ENCODE measurements at regions not wholly inside any gene's neighbourhood (a gene's known extent, or its start where the extent isn't known, plus 50 kb on each side); places are given as distances from the start of the nearest gene placed in this dataset.
"Not testable (repeated sequence)": the region's sequence is repeated elsewhere in the genome, so short reads cannot be mapped to it uniquely, and the experiment has no call there.

GRCh38 chr17:18546514-18547398 lies 70.2 kb downstream of the LGALS9C start:
- H3K9me3 ChIP-seq (ENCODE audit: insufficient read depth, low read depth); H3F3A ChIP-seq (ENCODE audit: insufficient read depth, low read depth); H4K20me1 ChIP-seq (ENCODE audit: insufficient read depth): not testable (repeated sequence)

DNA sequence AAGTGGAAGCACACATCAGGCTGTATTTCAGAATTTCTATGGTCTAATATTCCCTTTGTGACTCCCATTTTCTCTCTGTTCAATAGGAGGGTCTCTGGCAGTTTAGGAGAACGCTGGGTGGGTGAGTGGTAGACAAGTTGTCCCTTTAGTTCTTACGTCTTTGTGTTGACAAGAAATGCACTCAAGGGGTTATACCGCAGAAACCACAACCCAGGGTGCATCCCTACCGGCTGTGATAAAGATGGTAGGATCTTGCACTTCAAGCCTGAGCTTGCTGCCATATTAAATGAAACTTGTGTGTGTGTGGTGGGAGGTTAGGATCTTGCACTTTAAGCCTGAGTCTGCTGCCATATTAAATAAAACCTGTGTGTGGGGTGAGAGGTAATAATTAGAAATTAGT lies 80.5 kb downstream of the LGALS9C start:
- H4K20me1 ChIP-seq (ENCODE audit: insufficient read depth); H3K9me2 ChIP-seq (ENCODE audit: insufficient read depth); H3K4me1 ChIP-seq (replicated peaks; ENCODE audit: insufficient read depth); H3K79me2 ChIP-seq (ENCODE audit: low read depth); H3K27ac ChIP-seq; DNase-seq; BruUV-seq (replicated peaks); H3K4me2 ChIP-seq; intact Hi-C loops (cut with micrococcal nuclease; ENCODE audit: unreplicated experiment); H3F3A ChIP-seq (ENCODE audit: insufficient read depth, low read depth); H3K4me3 ChIP-seq; H3K36me3 ChIP-seq (ENCODE audit: low read depth); H3K9me3 ChIP-seq (ENCODE audit: insufficient read depth, low read depth); H3K27me3 ChIP-seq (ENCODE audit: insufficient read depth, low read depth); POLR2A ChIA-PET (ENCODE audit: unreplicated experiment); H2AFZ ChIP-seq; CTCF ChIA-PET: not testable (repeated sequence)

More at GRCh38 chr17:18546514-18547398, 70.2 kb downstream of the LGALS9C start:
- H3K79me2 ChIP-seq (ENCODE audit: low read depth); POLR2A ChIA-PET (ENCODE audit: unreplicated experiment); H2AFZ ChIP-seq; H3K4me1 ChIP-seq (replicated peaks; ENCODE audit: insufficient read depth); H3K27me3 ChIP-seq (ENCODE audit: insufficient read depth, low read depth); H3K36me3 ChIP-seq (ENCODE audit: low read depth); H3K27ac ChIP-seq; H3K4me3 ChIP-seq; H3K4me2 ChIP-seq; BruUV-seq (replicated peaks); DNase-seq; intact Hi-C loops (cut with micrococcal nuclease; ENCODE audit: unreplicated experiment); CTCF ChIA-PET; H3K9me2 ChIP-seq (ENCODE audit: insufficient read depth): not testable (repeated sequence)

- H2AFZ ChIP-seq; H3K9me3 ChIP-seq (ENCODE audit: insufficient read depth, low read depth); H3K36me3 ChIP-seq (ENCODE audit: low read depth); H4K20me1 ChIP-seq (ENCODE audit: insufficient read depth); CTCF ChIA-PET; POLR2A ChIA-PET (ENCODE audit: unreplicated experiment); H3K9me2 ChIP-seq (ENCODE audit: insufficient read depth); intact Hi-C loops (cut with micrococcal nuclease; ENCODE audit: unreplicated experiment); H3K27ac ChIP-seq; H3F3A ChIP-seq (ENCODE audit: insufficient read depth, low read depth); H3K4me1 ChIP-seq (replicated peaks; ENCODE audit: insufficient read depth); H3K4me3 ChIP-seq; H3K27me3 ChIP-seq (ENCODE audit: insufficient read depth, low read depth); BruUV-seq (replicated peaks); H3K79me2 ChIP-seq (ENCODE audit: low read depth); H3K4me2 ChIP-seq: not testable (repeated sequence)
- DNase-seq, result peak in 1 of 2 experiments; percentile 58
Measured at GRCh38 chr17:18563381-18564098, 80.7 kb downstream of the TBC1D28 start.

DNA sequence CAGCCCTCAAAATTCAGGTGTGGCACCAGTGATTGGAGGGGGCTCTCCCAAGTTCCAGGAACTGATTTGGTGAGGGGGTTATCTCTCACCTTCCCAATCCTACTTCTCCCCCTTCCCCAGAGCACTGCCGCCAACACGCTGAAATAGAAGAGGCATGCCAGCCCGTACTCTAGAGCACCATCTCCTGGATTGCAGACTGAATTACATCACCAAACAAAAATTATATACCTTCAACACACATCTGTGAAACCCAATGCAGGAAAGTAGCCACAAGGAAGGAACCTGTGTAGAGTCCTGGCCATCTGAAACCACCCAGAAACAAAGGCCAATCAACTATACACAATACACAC lies 80.1 kb downstream of the TBC1D28 start:
- H3K4me2 ChIP-seq; H3K4me3 ChIP-seq; H3K27me3 ChIP-seq (ENCODE audit: insufficient read depth, low read depth); CTCF ChIA-PET; POLR2A ChIA-PET (ENCODE audit: unreplicated experiment); H3K4me1 ChIP-seq (replicated peaks; ENCODE audit: insufficient read depth); H3K27ac ChIP-seq; H3F3A ChIP-seq (ENCODE audit: insufficient read depth, low read depth); BruUV-seq (replicated peaks); H3K79me2 ChIP-seq (ENCODE audit: low read depth); H3K9me3 ChIP-seq (ENCODE audit: insufficient read depth, low read depth); intact Hi-C loops (cut with micrococcal nuclease; ENCODE audit: unreplicated experiment); H2AFZ ChIP-seq; H4K20me1 ChIP-seq (ENCODE audit: insufficient read depth); H3K36me3 ChIP-seq (ENCODE audit: low read depth); H3K9me2 ChIP-seq (ENCODE audit: insufficient read depth): not testable (repeated sequence)
- peak in 1 of 2 experiments; percentile 23 for DNase-seq
- TF ChIP-seq, protein P1, sequence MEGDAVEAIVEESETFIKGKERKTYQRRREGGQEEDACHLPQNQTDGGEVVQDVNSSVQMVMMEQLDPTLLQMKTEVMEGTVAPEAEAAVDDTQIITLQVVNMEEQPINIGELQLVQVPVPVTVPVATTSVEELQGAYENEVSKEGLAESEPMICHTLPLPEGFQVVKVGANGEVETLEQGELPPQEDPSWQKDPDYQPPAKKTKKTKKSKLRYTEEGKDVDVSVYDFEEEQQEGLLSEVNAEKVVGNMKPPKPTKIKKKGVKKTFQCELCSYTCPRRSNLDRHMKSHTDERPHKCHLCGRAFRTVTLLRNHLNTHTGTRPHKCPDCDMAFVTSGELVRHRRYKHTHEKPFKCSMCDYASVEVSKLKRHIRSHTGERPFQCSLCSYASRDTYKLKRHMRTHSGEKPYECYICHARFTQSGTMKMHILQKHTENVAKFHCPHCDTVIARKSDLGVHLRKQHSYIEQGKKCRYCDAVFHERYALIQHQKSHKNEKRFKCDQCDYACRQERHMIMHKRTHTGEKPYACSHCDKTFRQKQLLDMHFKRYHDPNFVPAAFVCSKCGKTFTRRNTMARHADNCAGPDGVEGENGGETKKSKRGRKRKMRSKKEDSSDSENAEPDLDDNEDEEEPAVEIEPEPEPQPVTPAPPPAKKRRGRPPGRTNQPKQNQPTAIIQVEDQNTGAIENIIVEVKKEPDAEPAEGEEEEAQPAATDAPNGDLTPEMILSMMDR (conservative IDR thresholded peaks at IDR 0.05), result peak; percentile 58

- H3K79me2 ChIP-seq (ENCODE audit: low read depth); POLR2A ChIA-PET (ENCODE audit: unreplicated experiment); CTCF ChIA-PET; H3K27ac ChIP-seq; H2AFZ ChIP-seq; H3K9me3 ChIP-seq (ENCODE audit: insufficient read depth, low read depth); H3K4me3 ChIP-seq; H4K20me1 ChIP-seq (ENCODE audit: insufficient read depth); DNase-seq; H3K9me2 ChIP-seq (ENCODE audit: insufficient read depth); BruUV-seq (replicated peaks); intact Hi-C loops (cut with micrococcal nuclease; ENCODE audit: unreplicated experiment); H3K36me3 ChIP-seq (ENCODE audit: low read depth); H3K4me2 ChIP-seq; H3F3A ChIP-seq (ENCODE audit: insufficient read depth, low read depth); H3K27me3 ChIP-seq (ENCODE audit: insufficient read depth, low read depth): not testable (repeated sequence)
- H3K4me1 ChIP-seq (replicated peaks; ENCODE audit: insufficient read depth), result peaks cover 12% of the 10 kb centered on the region; the same call in 1 of the 2 replicates
Measured at GRCh38 chr17:18568108-18568995, 75.8 kb downstream of the TBC1D28 start.

GRCh38 chr17:18569489-18569913 lies 74.7 kb downstream of the TBC1D28 start:
- CTCF ChIA-PET, result interaction anchor here (0.6 kb wide), 1 partner anchor 117 kb away, joined by 3 read pairs; no protein-coding TSS in a partner anchor
- BruUV-seq (replicated peaks); H2AFZ ChIP-seq; H3K27me3 ChIP-seq (ENCODE audit: insufficient read depth, low read depth); H3F3A ChIP-seq (ENCODE audit: insufficient read depth, low read depth); H3K36me3 ChIP-seq (ENCODE audit: low read depth); H3K79me2 ChIP-seq (ENCODE audit: low read depth); H3K9me2 ChIP-seq (ENCODE audit: insufficient read depth); H3K9me3 ChIP-seq (ENCODE audit: insufficient read depth, low read depth); H4K20me1 ChIP-seq (ENCODE audit: insufficient read depth); H3K27ac ChIP-seq; intact Hi-C loops (cut with micrococcal nuclease; ENCODE audit: unreplicated experiment): not testable (repeated sequence)
- POLR2A ChIA-PET (ENCODE audit: unreplicated experiment), result interaction anchor here (0.7 kb wide), 1 partner anchor 204 kb away, joined by 6 read pairs; no protein-coding TSS in a partner anchor
- Histone ChIP-seq H3K4me3 (peak overlapping the region; percentile 37; the same call in 1 of the 2 replicates), H3K4me2 (peak overlapping the region; percentile 69), H3K4me1 (replicated peaks; ENCODE audit: insufficient read depth) (peaks cover 17% of the 10 kb centered on the region; the same call in 1 of the 2 replicates)
- DNase-seq, result peak; percentile 48

Data from PC-9 (cell line).